ENCODE measurements at regions not wholly inside any gene's neighbourhood (a gene's known extent, or its start where the extent isn't known, plus 50 kb on each side); places are given as distances from the start of the nearest gene placed in this dataset.
"Not testable (repeated sequence)": the region's sequence is repeated elsewhere in the genome, so short reads cannot be mapped to it uniquely, and the experiment has no call there.

- H3K27ac ChIP-seq, result not testable (repeated sequence)
Observed at GRCh38 chr3:125790312-125790711, 178.7 kb upstream of the ROPN1B start.

GRCh38 chr3:125791021-125791420, 178.0 kb upstream of the ROPN1B start:
- H3K27ac ChIP-seq, result not testable (repeated sequence)

GRCh38 chr3:125810010-125810409, 159.0 kb upstream of the ROPN1B start:
- H3K27ac ChIP-seq, result not testable (repeated sequence)

GRCh38 chr3:125822175-125822574, 146.8 kb upstream of the ROPN1B start:
- H3K27ac ChIP-seq, result not testable (repeated sequence)

- not testable (repeated sequence) for H3K27ac ChIP-seq
Observed at GRCh38 chr3:125831005-125831750, 137.8 kb upstream of the ROPN1B start.

- H3K27ac ChIP-seq, result not testable (repeated sequence)
Observed at GRCh38 chr3:125835562-125835961, 133.4 kb upstream of the ROPN1B start.

- not testable (repeated sequence) for H3K27ac ChIP-seq
Observed at GRCh38 chr3:125836011-125836551, 132.9 kb upstream of the ROPN1B start.

GRCh38 chr3:125836786-125837185, 132.2 kb upstream of the ROPN1B start:
- not testable (repeated sequence) for H3K27ac ChIP-seq

- not testable (repeated sequence) for H3K27ac ChIP-seq
Observed at GRCh38 chr3:125838857-125839256, 130.1 kb upstream of the ROPN1B start.

GRCh38 chr3:125840465-125840864, 128.5 kb upstream of the ROPN1B start:
- not testable (repeated sequence) for H3K27ac ChIP-seq

- not testable (repeated sequence) for H3K27ac ChIP-seq
Observed at GRCh38 chr3:125847966-125848365, 121.0 kb upstream of the ROPN1B start.

- H3K27ac ChIP-seq, result not testable (repeated sequence)
Observed at GRCh38 chr3:125855006-125855405, 114.0 kb upstream of the ROPN1B start.

- H3K27ac ChIP-seq, result not testable (repeated sequence)
Observed at GRCh38 chr3:125860547-125860946, 108.4 kb upstream of the ROPN1B start.

GRCh38 chr3:125862841-125863254, 106.1 kb upstream of the ROPN1B start:
- H3K27ac ChIP-seq, result not testable (repeated sequence)

GRCh38 chr3:125864532-125864931, 104.4 kb upstream of the ROPN1B start:
- not testable (repeated sequence) for H3K27ac ChIP-seq

GRCh38 chr3:125886006-125886405, 83.0 kb upstream of the ROPN1B start:
- H3K27ac ChIP-seq, result not testable (repeated sequence)

- not testable (repeated sequence) for H3K27ac ChIP-seq
Observed at GRCh38 chr3:125899181-125899580, 69.8 kb upstream of the ROPN1B start.

GRCh38 chr3:125901473-125901872, 67.5 kb upstream of the ROPN1B start:
- H3K27ac ChIP-seq, result not testable (repeated sequence)

GRCh38 chr3:125903780-125904455, 65.1 kb upstream of the ROPN1B start:
- H3K27ac ChIP-seq, result not testable (repeated sequence)

GRCh38 chr3:125907279-125907678, 61.7 kb upstream of the ROPN1B start:
- H3K27ac ChIP-seq, result not testable (repeated sequence)

GRCh38 chr3:125910851-125911250, 58.1 kb upstream of the ROPN1B start:
- not testable (repeated sequence) for H3K27ac ChIP-seq

- peak overlapping the region; percentile 60 for H3K27ac ChIP-seq
Observed at GRCh38 chr3:125914608-125915436, 54.2 kb upstream of the ROPN1B start.

Data from VCaP (cell line).